ENCODE measurements at regions not wholly inside any gene's neighbourhood (a gene's known extent, or its start where the extent isn't known, plus 50 kb on each side); places are given as distances from the start of the nearest gene placed in this dataset.

DNA sequence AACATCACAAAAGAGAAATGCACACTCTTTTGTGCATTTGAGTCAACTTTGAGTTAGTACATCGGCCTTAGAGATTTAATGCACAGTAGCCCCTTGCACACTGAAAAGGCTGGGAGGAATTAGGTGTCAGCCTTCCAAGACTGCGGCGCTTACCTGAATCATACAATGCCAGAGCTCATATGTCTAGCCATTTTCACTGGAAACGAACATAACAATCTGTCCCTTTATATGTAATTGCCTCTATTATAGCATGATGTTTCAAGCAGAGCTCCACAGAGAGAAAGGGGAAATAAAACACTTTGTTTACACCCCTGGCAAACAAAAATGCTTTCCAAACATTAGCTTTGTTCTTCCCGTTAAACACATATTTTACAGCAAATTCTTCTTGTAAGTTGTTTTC lies 315.7 kb upstream of the SLCO3A1 start:
- TF ChIP-seq, protein P1, sequence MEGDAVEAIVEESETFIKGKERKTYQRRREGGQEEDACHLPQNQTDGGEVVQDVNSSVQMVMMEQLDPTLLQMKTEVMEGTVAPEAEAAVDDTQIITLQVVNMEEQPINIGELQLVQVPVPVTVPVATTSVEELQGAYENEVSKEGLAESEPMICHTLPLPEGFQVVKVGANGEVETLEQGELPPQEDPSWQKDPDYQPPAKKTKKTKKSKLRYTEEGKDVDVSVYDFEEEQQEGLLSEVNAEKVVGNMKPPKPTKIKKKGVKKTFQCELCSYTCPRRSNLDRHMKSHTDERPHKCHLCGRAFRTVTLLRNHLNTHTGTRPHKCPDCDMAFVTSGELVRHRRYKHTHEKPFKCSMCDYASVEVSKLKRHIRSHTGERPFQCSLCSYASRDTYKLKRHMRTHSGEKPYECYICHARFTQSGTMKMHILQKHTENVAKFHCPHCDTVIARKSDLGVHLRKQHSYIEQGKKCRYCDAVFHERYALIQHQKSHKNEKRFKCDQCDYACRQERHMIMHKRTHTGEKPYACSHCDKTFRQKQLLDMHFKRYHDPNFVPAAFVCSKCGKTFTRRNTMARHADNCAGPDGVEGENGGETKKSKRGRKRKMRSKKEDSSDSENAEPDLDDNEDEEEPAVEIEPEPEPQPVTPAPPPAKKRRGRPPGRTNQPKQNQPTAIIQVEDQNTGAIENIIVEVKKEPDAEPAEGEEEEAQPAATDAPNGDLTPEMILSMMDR (IDR thresholded peaks at IDR 0.05; ENCODE audit: low read depth, low read length), result no peak
- TF ChIP-seq MAX (IDR thresholded peaks at IDR 0.05; ENCODE audit: low read depth, low read length), result no peak

All from NB4 (cell line).